Caco-2 (cell line): ENCODE measurements at regions not wholly inside any gene's neighbourhood (a gene's known extent, or its start where the extent isn't known, plus 50 kb on each side); places are given as distances from the start of the nearest gene placed in this dataset.
"Not testable (repeated sequence)": the region's sequence is repeated elsewhere in the genome, so short reads cannot be mapped to it uniquely, and the experiment has no call there.

Experiments
- BruUV-seq: library from RNA; stranded (reverse); fragments of 400-500 nt; replicated peaks from 2 replicates; lab custom pipeline; 2021; lab: Mats Ljungman, UMichigan
- CTCF ChIA-PET: fragments of 300-600 bp; sonication (Branson Sonifier 250); formaldehyde crosslinking; loops from one replicate; lab custom pipeline; 2022; ENCODE audit warnings: antibody characterized with exemption; lab: Charles Lee
- POLR2A ChIA-PET: fragments of 300-600 bp; sonication (Branson Sonifier 250); formaldehyde crosslinking; loops from one replicate; lab custom pipeline; 2022; ENCODE audit warnings: antibody characterized with exemption; lab: Charles Lee
- DNase-seq, 2 experiments: peaks; one replicate each; pipeline versions ENCODE4 v3.0.0 to v3.0.0-alpha.2; 2020 to 2022
- H3K27me3 ChIP-seq: replicated peaks from 2 replicates; pipeline ENCODE4 v1.6.0; 2011; ENCODE audit warnings: low read length; ENCODE audit not compliant: control insufficient read depth, insufficient read depth
- H3K36me3 ChIP-seq: 2 replicates; pipeline ENCODE4 v1.5.1; 2011; ENCODE audit warnings: low read length; ENCODE audit not compliant: control insufficient read depth, insufficient read depth
- H3K4me1 ChIP-seq: fragments of 250-450 bp; sonication (Bioruptor Pico); 2 replicates; pipeline ENCODE4 v1.5.1; 2020; ENCODE audit warnings: mild to moderate bottlenecking
- H3K4me3 ChIP-seq: 2 replicates; pipeline ENCODE4 v1.5.1; 2011; ENCODE audit warnings: low read depth, mild to moderate bottlenecking, control low read depth, low read length
- H3K9me3 ChIP-seq: fragments of 250-450 bp; sonication (Bioruptor Pico); 2 replicates; pipeline ENCODE4 v1.5.1; 2020; ENCODE audit warnings: mild to moderate bottlenecking, moderate library complexity
- H3K27ac Mint-ChIP-seq: one replicate; pipeline ENCODE4 v1.8.0; 2022; ENCODE audit warnings: mixed read lengths; ENCODE audit not compliant: unreplicated experiment
- H3K27me3 Mint-ChIP-seq: one replicate; pipeline ENCODE4 v1.8.0; 2022; ENCODE audit warnings: mixed read lengths; ENCODE audit not compliant: insufficient read depth, unreplicated experiment
- H3K36me3 Mint-ChIP-seq: one replicate; pipeline ENCODE4 v1.8.0; 2022; ENCODE audit warnings: mild to moderate bottlenecking, mixed read lengths; ENCODE audit not compliant: insufficient read depth, unreplicated experiment
- H3K4me1 Mint-ChIP-seq: one replicate; pipeline ENCODE4 v1.8.0; 2022; ENCODE audit warnings: low read depth, mixed read lengths; ENCODE audit not compliant: unreplicated experiment
- H3K4me3 Mint-ChIP-seq: one replicate; pipeline ENCODE4 v1.8.0; 2022; ENCODE audit warnings: mild to moderate bottlenecking, moderate library complexity, mixed read lengths; ENCODE audit not compliant: unreplicated experiment
- H3K9me3 Mint-ChIP-seq: one replicate; pipeline ENCODE4 v1.8.0; 2022; ENCODE audit warnings: mixed read lengths; ENCODE audit not compliant: unreplicated experiment
- intact Hi-C: fragments of 100-400 bp; cut with micrococcal nuclease; formaldehyde crosslinking; loops from one replicate; pipeline ENCODE4 v1.10.0; 2022; ENCODE audit not compliant: unreplicated experiment
- TF ChIP-seq, protein P1 (sequence below), 2 experiments: fragments of 200-600 bp in 1 of 2; IDR thresholded peaks; 1 replicate in 1 of 2; 2 replicates in 1 of 2; pipeline versions ENCODE4 v1.5.1 to v1.8.0; 2011 to 2022; ENCODE audit warnings: antibody characterized with exemption in 1 of 2, control low read depth in 1 of 2, inconsistent platforms in 1 of 2, low read depth in 1 of 2, low read length in 1 of 2, mild to moderate bottlenecking in 1 of 2, moderate library complexity in 1 of 2; ENCODE audit not compliant: insufficient read depth in 1 of 2, severe bottlenecking in 1 of 2, unreplicated experiment in 1 of 2

DNA sequence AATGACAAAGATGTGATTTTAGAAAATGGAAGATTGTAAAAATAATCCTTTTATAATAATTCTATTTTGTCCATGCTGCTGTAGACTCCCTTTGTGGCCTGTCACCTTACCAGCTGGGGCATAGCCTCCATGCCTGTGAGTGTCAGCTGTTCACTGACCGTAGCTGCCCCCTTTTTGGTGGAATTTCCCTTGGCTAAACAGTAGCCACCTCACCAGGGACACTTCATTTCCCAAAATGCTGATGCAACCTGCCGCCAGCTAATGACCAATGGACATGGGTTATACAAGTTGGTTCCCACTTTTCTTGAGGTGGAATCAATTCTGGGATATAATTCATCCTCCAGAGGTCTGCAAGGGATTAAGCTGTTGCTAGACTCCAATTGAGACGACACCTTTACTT, 368.4 kb downstream of the PRDM5 start:
- CTCF ChIA-PET, result no interaction called here
- no TSS peak for BruUV-seq

DNA sequence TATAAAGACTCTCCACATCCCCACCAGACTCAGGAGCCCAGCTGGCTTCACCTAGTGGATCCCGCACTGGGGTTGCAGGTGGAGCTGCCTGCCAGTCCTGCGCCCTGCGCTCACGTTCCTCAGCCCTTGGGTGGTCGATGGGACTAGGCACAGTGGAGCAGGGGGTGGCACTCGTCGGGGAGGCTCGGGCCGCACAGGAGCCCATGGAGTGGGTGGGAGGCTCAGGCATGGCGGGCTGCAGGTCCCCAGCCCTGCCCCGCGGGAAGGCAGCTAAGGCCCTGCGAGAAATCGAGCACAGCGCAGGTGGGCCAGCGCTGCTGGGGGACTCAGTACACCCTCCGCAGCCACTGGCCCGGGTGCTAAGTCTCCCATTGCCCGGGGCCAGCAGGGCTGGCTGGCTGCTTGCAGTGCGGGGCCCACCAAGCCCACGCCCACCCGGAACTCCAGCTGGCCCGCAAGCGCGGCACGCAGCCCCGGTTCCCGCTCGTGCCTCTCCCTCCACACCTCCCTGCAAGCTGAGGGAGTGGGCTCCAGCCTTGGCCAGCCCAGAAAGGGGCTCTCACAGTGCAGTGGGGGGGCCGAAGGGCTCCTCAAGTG, 371.8 kb downstream of the PRDM5 start:
- H3K27ac Mint-ChIP-seq, intact Hi-C loops, DNase-seq, H3K9me3 ChIP-seq, POLR2A ChIA-PET, H3K36me3 Mint-ChIP-seq, H3K9me3 Mint-ChIP-seq, H3K4me1 Mint-ChIP-seq, H3K27me3 ChIP-seq, H3K27me3 Mint-ChIP-seq, H3K36me3 ChIP-seq, CTCF ChIA-PET, H3K4me3 Mint-ChIP-seq, H3K4me1 ChIP-seq, H3K4me3 ChIP-seq, BruUV-seq: not testable (repeated sequence)

More for the DNA sequence above, 368.4 kb downstream of the PRDM5 start:
- Histone ChIP-seq H3K9me3 (no peaks in the 10 kb centered on the region), H3K4me1 (no peaks in the 10 kb centered on the region), H3K36me3 (no peaks in the 10 kb centered on the region), H3K27me3 (no peaks in the 10 kb centered on the region), H3K4me3 (no peak overlapping the region)
- H3K27me3 Mint-ChIP-seq, result no peaks in the 10 kb centered on the region
- H3K9me3 Mint-ChIP-seq, result no peaks in the 10 kb centered on the region
- H3K4me3 Mint-ChIP-seq, result no peak overlapping the region
- DNase-seq, result no peak
- intact Hi-C loops, result no loop called here
- no peak overlapping the region for H3K27ac Mint-ChIP-seq
- no peaks in the 10 kb centered on the region for H3K36me3 Mint-ChIP-seq
- POLR2A ChIA-PET, result no interaction called here
- TF ChIP-seq, protein P1, sequence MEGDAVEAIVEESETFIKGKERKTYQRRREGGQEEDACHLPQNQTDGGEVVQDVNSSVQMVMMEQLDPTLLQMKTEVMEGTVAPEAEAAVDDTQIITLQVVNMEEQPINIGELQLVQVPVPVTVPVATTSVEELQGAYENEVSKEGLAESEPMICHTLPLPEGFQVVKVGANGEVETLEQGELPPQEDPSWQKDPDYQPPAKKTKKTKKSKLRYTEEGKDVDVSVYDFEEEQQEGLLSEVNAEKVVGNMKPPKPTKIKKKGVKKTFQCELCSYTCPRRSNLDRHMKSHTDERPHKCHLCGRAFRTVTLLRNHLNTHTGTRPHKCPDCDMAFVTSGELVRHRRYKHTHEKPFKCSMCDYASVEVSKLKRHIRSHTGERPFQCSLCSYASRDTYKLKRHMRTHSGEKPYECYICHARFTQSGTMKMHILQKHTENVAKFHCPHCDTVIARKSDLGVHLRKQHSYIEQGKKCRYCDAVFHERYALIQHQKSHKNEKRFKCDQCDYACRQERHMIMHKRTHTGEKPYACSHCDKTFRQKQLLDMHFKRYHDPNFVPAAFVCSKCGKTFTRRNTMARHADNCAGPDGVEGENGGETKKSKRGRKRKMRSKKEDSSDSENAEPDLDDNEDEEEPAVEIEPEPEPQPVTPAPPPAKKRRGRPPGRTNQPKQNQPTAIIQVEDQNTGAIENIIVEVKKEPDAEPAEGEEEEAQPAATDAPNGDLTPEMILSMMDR (IDR thresholded peaks at IDR 0.05; ENCODE audit: insufficient read depth in 1 of 2, low read depth in 1 of 2, low read length in 1 of 2, severe bottlenecking in 1 of 2, unreplicated experiment in 1 of 2), result no peak
- no peaks in the 10 kb centered on the region for H3K4me1 Mint-ChIP-seq

DNA sequence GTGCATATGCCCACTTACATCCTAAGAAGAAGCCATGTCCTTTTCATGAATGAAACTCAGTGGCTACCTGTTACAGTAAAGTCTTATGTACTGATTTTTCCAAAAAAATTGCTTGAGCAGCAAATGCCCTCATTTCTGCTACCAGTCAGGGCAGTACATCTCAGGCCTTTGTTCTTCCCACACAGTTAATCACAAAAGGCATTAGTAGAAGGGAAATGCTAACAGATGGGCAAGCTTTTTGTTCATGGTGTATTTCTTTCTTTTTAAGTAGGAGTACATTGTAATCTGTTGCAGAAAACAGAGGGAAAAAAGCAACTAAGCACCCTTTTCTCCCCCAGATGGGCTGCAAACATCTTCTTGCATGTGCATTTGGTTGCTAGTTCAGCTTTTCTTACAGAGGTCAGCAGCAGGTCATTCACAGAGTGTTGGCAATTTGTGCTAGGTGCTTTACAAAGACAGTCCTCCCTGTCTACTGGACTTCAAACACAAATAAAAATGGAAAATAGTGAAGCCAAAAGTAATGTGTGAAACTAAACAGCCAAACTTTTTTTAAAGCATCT, 373.4 kb downstream of the PRDM5 start:
- Mint-ChIP-seq H3K9me3 (no peaks in the 10 kb centered on the region), H3K27ac (no peak overlapping the region), H3K27me3 (no peaks in the 10 kb centered on the region), H3K4me3 (no peak overlapping the region), H3K4me1 (no peaks in the 10 kb centered on the region), H3K36me3 (no peaks in the 10 kb centered on the region)
- H3K27me3 ChIP-seq, result no peaks in the 10 kb centered on the region
- no TSS peak for BruUV-seq
- DNase-seq, result no peak
- TF ChIP-seq, protein P1 (IDR thresholded peaks at IDR 0.05; ENCODE audit: insufficient read depth in 1 of 2, low read depth in 1 of 2, low read length in 1 of 2, severe bottlenecking in 1 of 2, unreplicated experiment in 1 of 2), result no peak
- no peaks in the 10 kb centered on the region for H3K4me1 ChIP-seq
- ChIA-PET POLR2A (no interaction called here), CTCF (no interaction called here)
- no peaks in the 10 kb centered on the region for H3K9me3 ChIP-seq
- intact Hi-C loops, result no loop called here
- no peak overlapping the region for H3K4me3 ChIP-seq
- H3K36me3 ChIP-seq, result no peaks in the 10 kb centered on the region
